Sigmoid colon (tissue), 4 donors: ENCODE measurements at regions not wholly inside any gene's neighbourhood (a gene's known extent, or its start where the extent isn't known, plus 50 kb on each side); places are given as distances from the start of the nearest gene placed in this dataset.

Experiments used
- CTCF ChIP-seq, 4 experiments: fragments of 450-650 bp in 3 of 4; fragments of 200-600 bp in 1 of 4; IDR thresholded peaks; one replicate each; pipeline ENCODE4 v1.5.1; 2016 to 2019; ENCODE audit warnings: antibody characterized with exemption in 4 of 4, mild to moderate bottlenecking in 3 of 4, moderate library complexity in 2 of 4
- POLR2A ChIP-seq, 2 donors: fragments of 450-650 bp; IDR thresholded peaks; one replicate each; pipeline ENCODE4 v1.6.1; 2016; ENCODE audit warnings: antibody characterized with exemption in 2 of 2, mild to moderate bottlenecking in 2 of 2, moderate library complexity in 2 of 2
- POLR2AphosphoS5 ChIP-seq, 4 donors: sonication (generic); formaldehyde crosslinking; IDR thresholded peaks; one replicate each; pipeline ENCODE4 v1.6.1; 2017; ENCODE audit warnings: antibody characterized with exemption in 4 of 4

GRCh38 chr2:12841021-12841420 lies 124.3 kb downstream of the TRIB2 start:
- TF ChIP-seq CTCF (IDR thresholded peaks at IDR 0.05) (no peak), POLR2A (IDR thresholded peaks at IDR 0.05) (no peak), POLR2AphosphoS5 (IDR thresholded peaks at IDR 0.05) (no peak)
